HG03378 (cell line): ENCODE measurements at regions not wholly inside any gene's neighbourhood (a gene's known extent, or its start where the extent isn't known, plus 50 kb on each side); places are given as distances from the start of the nearest gene placed in this dataset.
"Not testable (repeated sequence)": the region's sequence is repeated elsewhere in the genome, so short reads cannot be mapped to it uniquely, and the experiment has no call there.

Experiments used
- ATAC-seq: cut with Tn5 transposase; IDR thresholded peaks from one replicate; pipeline ENCODE4 v1.9.1; 2021; ENCODE audit warnings: mild to moderate bottlenecking, moderate library complexity; ENCODE audit not compliant: unreplicated experiment

DNA sequence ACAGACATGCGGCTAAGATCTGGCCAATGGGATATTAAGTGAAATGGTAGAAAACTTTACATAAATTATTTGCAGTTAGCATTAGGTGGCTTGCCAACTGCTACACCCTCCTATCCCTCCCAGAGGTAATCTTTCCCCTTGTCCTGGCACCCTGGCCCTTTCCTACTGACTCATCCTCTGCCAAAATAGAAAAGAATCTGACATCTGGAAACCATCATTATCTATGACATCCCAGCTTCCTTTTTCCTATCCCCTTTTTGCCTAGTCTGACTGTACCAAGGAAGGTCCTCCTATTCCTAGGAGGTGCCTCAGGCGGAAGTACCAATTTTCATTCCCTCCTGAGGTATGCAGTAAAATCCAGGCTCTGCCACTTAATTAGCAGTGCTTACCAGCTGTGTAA is 163.6 kb upstream of the KLF3 start:
- ATAC-seq: no peak

DNA sequence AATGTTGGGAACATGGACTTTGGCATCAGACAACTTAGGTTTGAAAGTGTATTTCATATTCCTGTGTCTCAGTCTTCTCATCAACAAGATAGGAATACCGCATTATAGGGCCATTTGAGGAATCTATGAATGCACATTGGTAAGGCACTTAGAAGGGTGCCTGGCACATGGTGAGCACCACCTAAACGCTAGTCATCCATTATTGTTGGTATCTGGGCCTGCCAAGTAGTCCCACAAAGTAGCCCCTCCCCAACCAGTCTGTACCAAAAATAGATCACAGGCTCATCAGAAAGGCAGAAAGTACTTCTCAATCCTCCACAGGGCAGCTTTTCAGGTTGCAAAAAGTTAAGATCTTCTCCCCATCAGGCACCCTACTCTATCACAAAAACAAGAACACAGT is 162.3 kb upstream of the KLF3 start:
- ATAC-seq: no peak

DNA sequence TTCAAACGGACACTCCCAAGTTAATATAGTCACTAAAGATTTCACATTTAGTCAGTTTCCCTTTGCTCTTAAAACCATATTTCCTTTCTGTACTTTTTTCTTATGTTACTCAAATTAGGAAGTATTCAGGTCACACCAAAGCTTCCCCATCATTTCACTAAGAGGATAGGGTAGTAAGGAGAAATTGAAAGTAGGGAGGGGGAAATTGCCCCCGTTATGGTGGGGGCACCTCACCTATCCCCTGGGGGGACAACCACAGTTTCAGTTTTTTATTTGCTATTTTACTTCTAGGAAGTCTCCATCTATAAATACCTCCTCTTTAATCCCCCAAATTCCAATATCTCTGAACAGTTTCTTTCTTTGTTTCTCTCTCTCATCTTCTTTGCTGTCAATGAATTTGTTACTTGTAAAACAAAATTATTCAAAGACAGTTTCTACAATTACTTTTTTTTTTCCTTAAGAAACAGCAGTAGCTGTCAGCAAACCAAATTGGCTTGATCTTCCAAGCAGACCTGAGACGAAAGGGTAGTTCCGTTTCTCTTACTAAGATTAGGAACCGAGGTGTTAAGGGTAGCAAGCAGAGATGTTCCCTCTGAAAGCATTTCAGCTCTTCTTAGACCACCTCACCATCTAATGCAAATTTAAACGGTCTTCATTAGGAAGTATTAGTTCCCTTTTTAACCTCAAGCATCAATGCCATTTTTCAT is 160.2 kb upstream of the KLF3 start:
- peak; percentile 89 for ATAC-seq

DNA sequence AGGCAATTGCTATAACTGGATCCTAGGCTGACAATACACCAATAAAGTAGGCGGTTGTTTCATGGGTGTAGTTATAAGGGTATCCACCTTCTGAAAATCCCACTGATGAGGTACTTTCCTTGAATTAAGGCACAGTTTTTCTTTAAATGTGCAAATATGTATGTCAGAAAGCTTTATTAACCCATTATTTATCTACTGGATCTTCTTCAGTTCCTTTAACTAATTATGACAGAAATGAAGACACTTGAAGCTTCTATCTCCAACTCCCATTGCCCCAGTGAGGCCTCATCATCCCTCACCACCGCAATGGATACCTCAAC is 159.6 kb upstream of the KLF3 start:
- ATAC-seq: no peak

DNA sequence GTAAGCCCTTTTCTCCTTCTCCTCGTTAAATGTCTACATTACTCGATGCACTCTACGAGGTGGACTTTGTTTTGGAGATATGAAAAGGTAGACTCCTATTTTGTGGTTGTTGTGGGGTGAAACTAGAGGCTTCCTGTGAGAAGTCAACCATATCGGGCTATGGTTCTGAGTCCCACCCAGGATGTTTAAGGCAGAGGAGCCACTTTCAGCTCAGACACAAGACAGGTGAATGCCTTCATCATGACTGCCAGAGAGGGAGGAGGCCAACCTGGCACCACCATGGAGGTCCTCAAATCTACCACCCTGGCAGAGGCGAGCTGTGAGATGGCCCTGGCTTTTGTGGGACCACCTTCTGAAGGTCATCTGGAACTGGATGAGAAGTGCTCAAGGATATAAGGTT is 154.4 kb upstream of the KLF3 start:
- no peak for ATAC-seq

DNA sequence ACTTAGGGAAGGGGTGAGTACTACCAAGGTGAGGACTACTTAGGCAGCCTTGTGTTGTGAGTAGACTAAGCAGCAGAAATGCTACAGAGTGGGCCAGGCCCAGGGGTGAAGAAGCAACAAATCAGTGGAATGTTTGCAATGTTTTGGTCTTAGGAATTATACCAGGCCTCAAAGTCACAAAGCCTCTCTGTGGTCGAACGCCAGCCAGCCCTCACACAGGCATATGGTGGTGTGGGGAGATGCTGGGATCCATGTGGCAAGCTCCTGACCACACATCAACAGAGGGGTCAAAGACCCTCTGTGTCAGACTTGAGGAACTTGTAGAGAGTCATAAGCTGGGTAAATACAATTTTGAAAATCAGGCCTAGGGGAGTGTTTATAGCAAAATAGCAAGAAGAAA is 153.8 kb upstream of the KLF3 start:
- no peak for ATAC-seq

DNA sequence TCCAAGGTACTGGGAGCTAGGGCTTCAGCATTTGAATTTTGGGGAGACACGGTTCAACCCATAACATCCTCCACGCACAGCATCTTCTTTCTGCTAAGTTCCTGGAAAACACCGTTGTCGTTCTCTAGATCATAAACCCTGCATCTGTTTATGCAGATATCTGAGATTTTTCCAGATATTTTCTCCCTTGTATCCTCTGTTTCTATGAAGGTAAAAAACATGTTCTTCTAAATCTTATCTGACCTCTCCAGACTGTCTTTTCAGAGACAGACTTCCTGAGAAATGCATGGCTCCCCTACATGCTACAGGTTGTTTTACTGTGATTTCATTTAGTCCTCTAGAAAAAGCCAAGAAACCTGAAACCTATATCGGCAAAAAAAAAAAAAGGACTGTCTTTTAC is 152.3 kb upstream of the KLF3 start:
- ATAC-seq: no peak

DNA sequence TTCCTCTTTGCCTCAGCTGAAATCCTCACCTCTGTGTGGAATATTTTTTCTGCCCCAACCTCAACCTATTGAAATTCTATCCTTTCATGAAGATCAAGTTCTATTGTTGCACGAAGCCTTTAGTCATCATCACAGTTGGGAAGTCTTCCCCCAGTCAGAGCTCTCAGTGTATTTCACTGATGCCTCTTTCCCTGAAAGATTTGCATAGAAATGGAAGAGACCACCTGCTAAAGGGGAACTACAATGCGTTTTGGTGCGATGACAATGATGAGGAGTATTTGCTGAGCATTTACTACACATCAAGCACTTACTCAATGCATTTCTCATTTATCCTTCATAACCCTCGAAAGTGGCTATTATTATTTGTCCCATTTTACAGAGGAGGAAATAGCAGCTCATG is 151.2 kb upstream of the KLF3 start:
- no peak for ATAC-seq

DNA sequence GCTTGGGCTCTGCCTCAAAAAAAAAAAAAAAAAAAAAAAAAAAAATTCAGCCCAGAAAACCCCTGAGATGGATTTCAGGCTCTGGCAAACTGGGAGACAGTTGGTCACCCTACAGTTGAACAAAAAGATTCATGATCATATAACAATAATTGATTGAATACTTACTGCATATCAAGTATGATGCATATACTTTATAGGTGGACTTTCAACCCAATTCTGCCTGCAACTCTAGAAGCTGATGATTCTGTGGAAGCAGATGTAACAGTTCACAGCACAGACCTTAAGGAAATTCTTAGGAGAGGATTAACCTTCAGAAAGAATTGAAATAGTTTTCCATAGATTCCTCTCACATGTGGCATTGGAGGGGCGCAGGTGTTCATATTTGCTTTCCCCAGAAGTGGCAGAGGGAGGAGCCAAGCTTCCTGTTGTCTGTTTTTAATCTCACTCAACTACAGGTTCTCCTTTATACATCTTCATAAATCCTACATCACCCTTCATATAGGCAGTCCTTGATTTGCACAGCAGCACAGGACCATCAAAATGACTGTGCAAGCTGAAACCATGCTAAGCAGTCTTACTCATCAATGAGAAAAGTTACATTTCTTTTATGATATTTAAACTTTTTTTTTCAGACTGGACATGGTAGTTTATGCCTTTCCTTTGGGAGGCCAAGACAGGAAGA is 149.4 kb upstream of the KLF3 start:
- no peak for ATAC-seq

DNA sequence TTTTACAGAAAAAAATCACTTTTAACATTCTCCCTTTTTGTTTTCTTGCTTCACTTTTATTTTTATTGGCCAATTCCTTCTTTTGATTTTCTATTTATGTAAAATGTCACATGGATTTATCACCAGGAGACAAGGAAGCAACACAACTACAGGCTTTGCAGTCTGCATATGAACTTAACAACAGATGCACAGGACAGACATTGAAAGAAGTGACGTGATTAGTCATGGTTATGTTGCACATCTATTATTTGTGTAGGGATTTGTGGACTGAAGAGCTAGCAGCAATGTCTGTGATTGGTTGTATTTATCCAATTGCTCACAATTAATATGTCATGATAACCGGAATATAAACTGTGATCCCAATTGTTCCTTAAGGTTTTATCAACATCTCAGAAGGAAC is 147.8 kb upstream of the KLF3 start:
- ATAC-seq: no peak

DNA sequence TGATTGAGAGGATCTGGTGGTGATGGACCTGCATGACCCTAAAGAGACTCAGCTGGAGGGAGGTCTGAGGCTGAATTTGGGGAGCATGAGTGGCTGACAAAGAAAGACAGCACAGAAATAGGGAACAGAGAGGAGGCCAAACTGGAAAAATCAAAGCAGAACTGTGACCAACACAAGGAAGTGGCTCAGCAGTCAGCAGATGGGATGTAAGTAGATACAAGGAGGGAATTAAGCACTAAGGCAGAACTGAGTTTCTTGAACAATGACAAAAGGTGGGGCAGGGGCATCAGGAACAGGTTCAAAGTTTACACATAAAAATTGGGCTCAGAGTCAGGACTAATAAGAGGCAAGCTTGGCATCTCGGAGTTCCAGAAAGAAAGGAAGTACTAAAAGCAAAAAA is 144.3 kb upstream of the KLF3 start:
- no peak for ATAC-seq

DNA sequence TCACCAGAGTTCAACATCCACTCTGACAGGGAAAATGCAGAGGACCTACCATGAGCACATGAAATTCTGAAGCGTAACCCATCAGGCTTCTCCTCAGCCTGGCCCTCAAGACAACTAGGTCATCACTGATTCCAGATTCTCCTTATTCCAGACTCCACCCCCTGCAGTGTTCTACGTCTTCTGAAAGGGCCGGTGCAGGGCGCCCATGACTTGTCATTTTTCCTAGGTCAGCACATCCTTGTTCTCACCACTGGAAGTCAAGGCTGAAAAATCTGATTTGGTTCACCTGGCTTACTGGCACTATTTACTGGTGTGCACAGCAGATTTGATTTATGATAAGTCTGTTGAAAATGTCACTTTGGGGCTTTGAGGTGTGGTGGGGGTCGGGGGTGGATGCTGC is 140.9 kb upstream of the KLF3 start:
- no peak for ATAC-seq

DNA sequence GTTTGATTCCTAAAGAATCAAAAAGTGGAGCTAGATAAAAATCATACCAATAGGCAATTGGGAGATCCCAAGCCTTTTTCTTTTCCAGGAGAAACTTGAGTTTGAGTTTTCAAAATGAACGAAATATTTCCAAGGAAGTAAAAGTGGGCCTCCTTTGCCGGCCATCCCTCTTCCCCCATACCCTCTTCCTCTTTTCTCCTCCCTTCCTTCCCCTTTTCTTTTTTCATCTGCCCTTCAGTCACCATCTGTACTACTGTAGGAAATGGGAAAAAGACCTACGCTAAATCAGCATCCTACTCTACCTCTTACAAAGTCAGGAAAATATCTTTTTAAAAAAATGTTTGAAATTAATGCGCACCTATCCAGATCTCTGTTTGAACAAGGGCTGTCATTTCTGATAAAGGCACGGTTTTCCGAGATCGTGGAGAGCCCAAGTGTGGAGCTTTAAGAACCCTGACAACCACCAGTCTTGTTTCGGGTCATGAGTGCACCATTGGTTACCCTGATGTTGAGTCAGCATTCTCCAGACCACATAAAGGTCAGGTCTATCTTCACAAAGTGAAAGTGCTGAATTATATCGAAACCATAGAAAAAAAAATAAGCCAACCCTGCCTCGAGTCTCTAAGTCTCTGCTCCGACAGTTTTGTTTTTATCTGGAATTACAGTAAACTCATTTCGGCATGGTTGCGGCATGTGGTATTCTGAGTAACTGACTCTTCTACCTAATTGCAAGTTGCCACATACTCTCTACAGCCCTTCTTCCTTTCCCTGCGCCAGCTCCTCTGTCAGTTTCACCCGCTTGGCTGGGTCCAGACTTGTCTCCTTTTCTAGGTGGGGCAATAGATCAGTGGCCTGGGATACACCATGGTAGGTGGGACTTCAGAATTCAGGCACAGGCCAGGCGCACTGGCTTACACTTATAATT is 140.2 kb upstream of the KLF3 start:
- peak; percentile 98 for ATAC-seq

DNA sequence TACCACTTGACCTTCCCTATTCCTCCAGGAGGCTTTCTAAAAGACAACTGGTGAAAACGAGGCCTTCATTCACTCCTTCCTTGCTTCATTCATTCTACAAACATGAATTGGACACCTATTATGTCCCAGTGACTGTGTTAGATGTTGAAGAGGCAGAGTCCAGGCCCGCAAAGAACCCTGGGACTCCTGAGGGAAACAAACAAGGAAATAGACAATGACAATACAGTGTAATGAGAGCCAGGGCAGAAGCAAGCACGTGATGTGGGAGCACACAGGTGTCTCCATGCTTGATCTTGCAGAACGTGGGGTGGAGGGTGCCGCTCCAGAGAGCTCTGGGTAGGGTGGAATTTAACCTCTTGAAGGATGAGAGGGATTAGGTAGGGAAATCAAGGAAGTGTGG is 137.6 kb upstream of the KLF3 start:
- no peak for ATAC-seq

DNA sequence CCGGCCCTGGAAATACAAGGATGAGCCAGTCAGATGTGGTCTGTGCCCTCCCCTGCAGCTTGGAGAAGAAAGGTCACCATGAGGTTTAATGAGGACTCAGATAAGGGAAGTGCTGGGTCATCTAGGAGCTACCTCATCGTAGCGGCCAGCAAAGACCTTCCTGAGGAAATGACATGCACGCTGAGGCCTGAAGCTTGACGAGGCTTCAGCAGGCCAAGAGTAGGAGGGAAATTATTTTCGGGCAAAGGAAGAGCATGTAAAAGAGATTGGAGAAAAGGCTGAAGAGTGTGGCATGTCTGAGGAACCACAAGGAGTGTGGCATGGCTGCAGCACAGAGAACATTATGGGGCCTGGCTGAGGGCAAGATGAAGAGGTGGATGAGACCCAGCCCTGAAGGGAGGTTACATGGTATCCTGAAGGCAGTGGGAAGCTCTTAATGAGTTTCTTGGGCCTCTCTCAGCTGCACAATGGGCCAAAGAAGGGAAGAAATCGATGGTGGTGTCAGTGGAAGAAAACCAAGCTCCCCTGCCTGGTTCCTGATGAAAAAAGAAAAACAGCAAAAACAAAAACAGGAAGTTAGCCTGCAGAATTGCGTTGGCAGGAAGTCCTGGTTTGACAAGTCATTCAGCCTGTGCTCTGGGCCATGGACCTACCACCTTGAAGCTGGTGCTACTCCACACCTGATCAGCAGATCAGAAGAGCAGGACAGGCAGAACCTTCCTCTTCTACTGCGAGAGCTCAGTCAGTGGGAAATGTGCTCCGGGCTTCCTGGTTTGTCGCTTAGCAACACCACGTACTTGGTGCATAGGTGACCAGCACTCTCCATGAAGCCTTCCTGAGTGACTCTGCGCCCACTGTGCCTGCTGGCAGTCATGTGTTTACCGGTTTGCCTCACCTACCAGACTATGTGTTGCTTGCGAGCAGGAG is 134.5 kb upstream of the KLF3 start:
- peak; percentile 70 for ATAC-seq

DNA sequence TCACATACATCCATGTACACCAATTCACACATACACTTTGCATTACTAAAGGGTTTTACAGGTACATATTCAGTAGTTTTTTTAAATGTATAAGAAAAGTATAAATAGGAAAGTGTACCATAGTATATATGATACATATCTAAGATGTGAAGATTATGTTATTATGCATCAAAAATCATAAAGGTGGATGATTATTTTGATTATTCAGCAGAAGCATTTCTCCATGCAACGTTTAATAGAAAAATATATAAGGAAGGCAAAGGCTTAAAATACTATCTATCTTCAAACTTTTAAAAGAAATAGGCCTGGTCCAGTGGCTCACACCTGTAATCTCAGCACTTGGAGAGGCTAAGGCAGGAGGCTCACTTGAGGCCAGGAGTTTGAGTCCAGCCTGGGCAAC is 133.5 kb upstream of the KLF3 start:
- ATAC-seq: no peak

DNA sequence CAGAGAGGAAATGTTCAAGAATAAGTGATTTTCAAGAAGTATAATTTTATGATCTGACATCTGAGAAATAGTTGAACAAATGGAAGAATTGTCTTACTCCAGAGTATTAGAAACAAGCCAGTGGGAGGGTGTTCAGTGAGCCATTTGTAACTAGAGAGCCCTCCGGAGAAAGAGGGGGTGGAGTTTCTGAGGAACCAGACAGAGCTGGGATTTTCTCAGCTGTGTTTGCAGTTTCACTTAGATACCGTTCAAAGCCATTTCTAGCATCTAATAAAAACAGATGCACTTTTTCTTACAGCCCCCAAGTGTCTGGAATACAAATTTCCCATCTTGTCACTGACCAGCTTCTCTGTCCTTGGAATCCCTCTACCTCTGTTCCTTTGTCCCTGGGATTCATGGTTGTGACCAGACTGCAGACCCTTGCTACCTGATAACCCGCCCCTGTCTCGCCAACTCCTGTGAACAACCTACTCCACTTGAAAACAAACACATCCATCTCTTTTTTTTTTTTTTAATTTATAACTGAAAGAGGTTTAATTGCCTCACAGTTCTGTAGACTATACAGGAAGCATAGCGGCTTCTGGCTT is 132.8 kb upstream of the KLF3 start:
- ATAC-seq: peak; percentile 36

DNA sequence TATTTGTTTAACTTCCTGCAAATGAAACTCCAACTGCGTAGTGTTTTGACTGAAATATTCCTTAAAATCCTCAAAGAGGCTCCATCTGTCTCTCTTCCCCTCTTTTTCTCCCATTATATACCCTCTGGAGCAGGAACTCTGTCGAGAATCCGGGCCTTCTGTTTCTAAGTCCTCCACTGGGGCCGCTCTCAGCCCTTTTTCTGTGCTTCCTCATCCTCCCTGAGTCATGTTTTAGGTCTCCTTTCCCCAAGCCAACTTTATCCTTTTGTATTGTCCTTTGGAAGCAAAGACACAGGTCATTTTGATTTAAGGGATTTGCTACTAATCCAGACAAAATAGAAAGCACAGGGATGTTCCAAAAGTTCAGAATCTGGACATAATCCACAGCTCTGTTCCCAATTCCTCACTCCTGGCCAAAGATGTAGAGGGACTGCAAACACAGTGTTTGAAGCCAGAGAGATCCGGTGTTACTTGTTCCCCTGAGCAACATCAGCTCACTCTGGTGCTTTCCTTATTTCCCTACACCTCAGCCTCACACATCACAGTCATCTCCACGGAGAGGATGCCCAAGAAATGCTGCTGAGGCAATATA is 131.0 kb upstream of the KLF3 start:
- ATAC-seq: no peak

DNA sequence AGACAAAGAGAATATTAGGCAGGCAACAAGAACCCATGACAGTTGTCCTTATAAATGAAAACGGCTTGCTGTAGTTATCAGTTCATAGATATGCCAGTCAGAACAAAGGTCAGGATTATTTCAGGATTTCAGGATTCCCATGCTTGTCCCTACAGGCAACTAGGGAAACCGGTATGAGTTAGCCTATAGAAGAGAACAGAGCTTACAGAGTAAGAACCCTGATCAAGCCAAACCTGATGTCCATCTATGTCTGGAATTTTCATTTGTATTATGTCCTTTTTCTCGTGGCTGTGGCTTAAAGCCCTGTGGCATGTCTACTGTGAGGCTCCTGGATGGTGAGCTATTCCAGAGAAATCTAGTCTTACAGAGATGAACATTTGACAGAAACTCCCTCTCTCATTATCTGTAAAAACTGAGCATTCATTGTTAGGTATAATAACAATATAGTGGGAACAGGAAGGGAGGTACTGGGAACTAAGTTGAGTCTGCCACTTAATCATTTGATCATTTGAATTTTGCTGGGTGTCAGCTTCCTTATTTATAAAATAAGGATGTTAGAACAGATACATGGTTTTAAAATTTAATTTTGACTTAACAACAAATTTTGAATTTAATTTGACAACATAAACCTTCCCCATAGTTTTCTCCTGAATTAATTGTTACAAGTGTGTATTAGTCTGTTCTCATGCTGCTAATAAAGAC is 129.5 kb upstream of the KLF3 start:
- no peak for ATAC-seq

DNA sequence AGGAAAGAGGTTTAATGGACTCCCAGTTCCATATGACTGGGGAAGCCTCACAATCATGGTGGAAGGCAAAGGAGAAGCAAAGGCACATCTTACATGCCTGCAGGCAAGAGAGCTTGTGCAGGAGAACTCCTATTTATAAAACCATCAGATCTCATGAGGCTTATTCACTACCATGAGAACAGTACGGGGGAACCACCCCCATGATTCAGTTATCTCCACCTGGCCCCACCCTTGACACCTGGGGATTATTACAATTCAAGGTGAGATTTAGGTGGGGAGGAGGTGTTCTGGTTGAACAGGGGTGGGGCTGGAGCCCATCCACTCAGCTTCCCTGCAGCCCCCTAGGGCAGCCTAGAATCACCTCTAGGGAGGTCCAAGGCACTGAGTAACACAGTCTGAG is 128.9 kb upstream of the KLF3 start:
- ATAC-seq: not testable (repeated sequence)
